ENCODE measurements at regions not wholly inside any gene's neighbourhood (a gene's known extent, or its start where the extent isn't known, plus 50 kb on each side); places are given as distances from the start of the nearest gene placed in this dataset.

GRCh38 chr6:92911301-92911700 is 508.1 kb downstream of the EPHA7 start:
- no peak for ATAC-seq
- Mint-ChIP-seq H3K9me3 (peaks cover 2% of the 10 kb centered on the region), H3K27me3 (no peaks in the 10 kb centered on the region), H3K4me3 (no peak overlapping the region), H3K36me3 (ENCODE audit: low read depth) (no peaks in the 10 kb centered on the region), H3K4me1 (ENCODE audit: low read depth) (no peaks in the 10 kb centered on the region), H3K27ac (no peak overlapping the region)
- ChIA-PET CTCF (no interaction called here), POLR2A (no interaction called here)
- DNase-seq: no peak
- intact Hi-C loops (cut with micrococcal nuclease): no loop called here
- TF ChIP-seq CTCF (IDR thresholded peaks at IDR 0.05): no peak

- DNase-seq (no peak), ATAC-seq (no peak)
- no peaks in the 10 kb centered on the region for H3K36me3 Mint-ChIP-seq (ENCODE audit: low read depth)
- H3K4me3 Mint-ChIP-seq: no peak overlapping the region
- ChIA-PET CTCF (no interaction called here), POLR2A (no interaction called here)
- no peaks in the 10 kb centered on the region for H3K9me3 Mint-ChIP-seq
- H3K27me3 Mint-ChIP-seq: no peaks in the 10 kb centered on the region
- no peak overlapping the region for H3K27ac Mint-ChIP-seq
- intact Hi-C loops (cut with micrococcal nuclease): no loop called here
- H3K4me1 Mint-ChIP-seq (ENCODE audit: low read depth): no peaks in the 10 kb centered on the region
- no peak for TF ChIP-seq CTCF (IDR thresholded peaks at IDR 0.05)
These were observed 508.7 kb downstream of the EPHA7 start for GRCh38 chr6:92910646-92911045.

- ChIA-PET CTCF (no interaction called here), POLR2A (no interaction called here)
- no peaks in the 10 kb centered on the region for H3K27me3 Mint-ChIP-seq
- ATAC-seq (no peak), DNase-seq (no peak)
- H3K4me1 Mint-ChIP-seq (ENCODE audit: low read depth): no peaks in the 10 kb centered on the region
- H3K4me3 Mint-ChIP-seq: no peak overlapping the region
- H3K27ac Mint-ChIP-seq: no peak overlapping the region
- no peaks in the 10 kb centered on the region for H3K36me3 Mint-ChIP-seq (ENCODE audit: low read depth)
- TF ChIP-seq CTCF (IDR thresholded peaks at IDR 0.05): no peak
- intact Hi-C loops (cut with micrococcal nuclease): no loop called here
- no peaks in the 10 kb centered on the region for H3K9me3 Mint-ChIP-seq
These were observed 513.0 kb downstream of the EPHA7 start for GRCh38 chr6:92906385-92906784.

GRCh38 chr6:92893741-92894140 is 525.6 kb downstream of the EPHA7 start:
- H3K4me1 Mint-ChIP-seq (ENCODE audit: low read depth): no peaks in the 10 kb centered on the region
- ATAC-seq: no peak
- ChIA-PET POLR2A (no interaction called here), CTCF (no interaction called here)
- H3K9me3 Mint-ChIP-seq: peaks cover 1% of the 10 kb centered on the region
- no peak overlapping the region for H3K27ac Mint-ChIP-seq
- TF ChIP-seq CTCF (IDR thresholded peaks at IDR 0.05): no peak
- no peak overlapping the region for H3K4me3 Mint-ChIP-seq
- no peaks in the 10 kb centered on the region for H3K36me3 Mint-ChIP-seq (ENCODE audit: low read depth)
- H3K27me3 Mint-ChIP-seq: no peaks in the 10 kb centered on the region
- DNase-seq: no peak
- intact Hi-C loops (cut with micrococcal nuclease): no loop called here

GRCh38 chr6:92892626-92893170 is 526.7 kb downstream of the EPHA7 start:
- Mint-ChIP-seq H3K36me3 (ENCODE audit: low read depth) (no peaks in the 10 kb centered on the region), H3K27me3 (no peaks in the 10 kb centered on the region), H3K9me3 (peaks cover 3% of the 10 kb centered on the region), H3K4me3 (no peak overlapping the region), H3K4me1 (ENCODE audit: low read depth) (no peaks in the 10 kb centered on the region), H3K27ac (no peak overlapping the region)
- ChIA-PET CTCF (no interaction called here), POLR2A (no interaction called here)
- intact Hi-C loops (cut with micrococcal nuclease): no loop called here
- DNase-seq (no peak), ATAC-seq (no peak)
- no peak for TF ChIP-seq CTCF (IDR thresholded peaks at IDR 0.05)

Measured in activated CD8-positive, alpha-beta T cell treated with anti-CD3 and anti-CD28 coated beads for 36 hours (primary cell).